NCI-H1417 treated with DMSO at 0.1 percent for 48 hours (cell line): ENCODE measurements at regions not wholly inside any gene's neighbourhood (a gene's known extent, or its start where the extent isn't known, plus 50 kb on each side); places are given as distances from the start of the nearest gene placed in this dataset.
A peak's percentile ranks its signal among the peaks of the same experiment; 100 is the strongest.

ENCODE experiments used
- DNase-seq: peaks from one replicate; lab custom pipeline; 2025; lab: John Stamatoyannopoulos, UW

DNA sequence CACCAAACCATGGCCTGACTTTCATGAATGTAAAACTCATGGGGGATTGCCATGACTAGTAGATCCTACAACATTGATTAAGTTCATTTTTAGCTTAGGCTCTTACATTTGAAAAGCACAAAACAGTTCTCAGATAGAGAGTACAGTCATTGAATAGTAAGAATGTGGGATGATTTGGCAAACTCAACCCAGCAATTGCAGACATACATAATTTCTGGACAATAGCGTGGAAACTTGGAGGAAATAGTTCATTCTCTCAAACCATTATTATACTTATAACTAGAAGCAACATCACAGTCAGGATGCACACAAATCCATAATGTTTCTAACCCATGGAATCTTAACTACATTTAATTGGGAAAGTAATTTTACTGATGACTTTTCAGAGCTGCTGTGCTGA is 598.2 kb downstream of the LMO4 start:
- DNase-seq, result no peak

DNA sequence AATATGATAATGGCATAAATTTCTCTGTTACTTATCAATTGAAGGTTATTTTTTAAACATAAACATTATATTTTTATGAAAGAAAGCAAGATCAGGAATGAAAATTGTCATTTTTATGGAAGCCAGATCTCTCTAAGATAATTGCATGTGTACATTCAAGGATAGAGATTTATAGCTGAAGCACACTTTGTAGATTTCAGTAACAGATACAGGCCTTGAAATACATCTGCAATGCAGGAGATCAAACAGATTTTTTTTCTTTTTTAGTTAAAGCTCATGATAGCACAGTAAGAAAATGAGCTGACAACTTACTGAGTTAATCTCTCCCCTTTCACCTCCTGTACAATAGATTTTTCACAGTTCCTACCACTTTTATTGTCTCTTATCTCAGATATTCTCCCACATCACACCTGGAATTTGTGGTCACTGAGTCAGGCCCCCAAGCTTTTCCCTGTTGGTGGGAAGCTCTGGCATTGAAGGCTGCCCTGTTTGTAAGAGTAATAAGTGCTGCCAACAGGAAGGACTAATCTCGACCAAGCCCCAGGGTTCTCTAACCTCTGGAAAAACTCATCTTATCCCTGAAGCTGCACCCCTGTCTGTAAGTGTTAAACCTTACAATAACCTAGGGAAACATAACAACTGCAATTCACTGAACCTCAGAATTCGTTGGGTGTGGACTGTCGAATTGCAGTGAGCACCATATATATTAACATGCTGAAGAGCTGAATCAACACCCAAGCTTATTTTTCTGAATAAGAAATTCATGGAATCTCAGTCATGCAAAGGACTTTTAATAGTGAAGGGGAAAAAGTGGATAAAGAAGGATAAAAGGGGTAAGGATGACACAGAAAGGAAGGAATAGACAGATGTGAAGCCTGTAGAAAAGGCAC is 599.0 kb downstream of the LMO4 start:
- no peak for DNase-seq

DNA sequence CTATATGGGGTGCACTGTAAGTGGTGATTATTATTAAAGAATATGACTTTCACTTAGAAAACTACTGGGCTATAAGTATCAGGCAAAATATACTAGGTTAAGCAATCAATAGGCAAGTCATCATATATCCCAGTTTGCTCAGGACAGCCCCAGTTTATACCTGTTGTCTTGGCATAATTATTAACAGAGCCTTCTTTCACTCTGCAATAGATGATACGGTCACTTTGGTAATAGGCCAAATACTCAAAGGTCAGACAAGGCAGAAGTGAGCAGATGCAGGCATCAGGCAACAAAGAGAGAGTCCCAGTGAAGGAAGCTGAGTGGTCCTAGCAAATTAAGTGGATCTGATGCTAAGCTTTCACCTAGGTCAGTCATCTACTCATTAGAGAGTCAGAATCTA is 599.9 kb downstream of the LMO4 start:
- no peak for DNase-seq

- DNase-seq, result no peak
Observed at GRCh38 chr1:87929906-87930305, 601.2 kb downstream of the LMO4 start.

GRCh38 chr1:87930796-87931195 is 602.1 kb downstream of the LMO4 start:
- DNase-seq, result no peak

DNA sequence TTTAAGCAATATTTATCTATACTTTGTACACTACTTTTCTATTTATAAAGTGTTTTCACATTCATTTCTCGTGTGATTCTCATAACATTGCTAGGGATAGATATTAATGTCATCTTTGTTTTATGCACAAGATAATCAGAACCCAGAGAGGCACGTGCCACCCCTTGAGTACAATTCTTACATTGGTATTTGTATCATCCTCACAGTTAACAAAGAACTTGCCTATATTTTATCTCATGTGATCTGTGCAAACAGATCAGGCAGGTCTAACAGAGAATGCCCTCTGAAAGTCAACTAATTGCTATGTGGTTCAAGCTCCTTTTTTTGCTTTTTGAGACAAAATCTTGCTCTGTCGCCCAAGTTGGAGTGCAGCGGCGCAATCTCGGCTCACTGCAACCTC is 604.5 kb downstream of the LMO4 start:
- no peak for DNase-seq

- no peak for DNase-seq
Observed at GRCh38 chr1:87935130-87935529, 606.5 kb downstream of the LMO4 start.

DNA sequence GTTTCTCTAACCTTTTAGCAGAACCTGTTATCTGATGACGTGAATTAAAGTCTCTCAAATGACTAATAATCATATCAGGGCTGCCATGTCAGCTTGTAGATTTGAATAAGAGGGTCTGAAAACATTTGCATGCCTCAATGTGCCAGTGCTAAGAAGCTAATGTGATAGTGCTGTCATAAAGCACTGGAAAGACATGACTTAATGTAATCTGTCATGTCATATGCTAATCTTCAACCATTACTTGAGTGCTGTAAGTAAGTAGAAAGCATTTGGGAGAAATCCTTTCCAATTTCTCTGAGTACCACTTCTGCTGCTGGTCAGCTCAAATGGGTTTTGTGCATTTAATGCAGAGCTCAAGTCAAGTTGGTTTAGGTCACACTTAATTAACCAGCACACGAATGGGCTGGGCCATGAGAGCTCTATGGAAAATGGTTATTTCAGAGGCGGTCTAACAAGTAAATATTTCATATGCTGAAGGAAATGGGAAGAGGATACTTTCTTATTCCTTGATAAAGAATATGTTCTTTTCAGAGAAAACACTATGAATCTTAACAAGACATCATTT is 609.2 kb downstream of the LMO4 start:
- DNase-seq, result no peak

- no peak for DNase-seq
Observed at GRCh38 chr1:87938631-87939030, 610.0 kb downstream of the LMO4 start.

DNA sequence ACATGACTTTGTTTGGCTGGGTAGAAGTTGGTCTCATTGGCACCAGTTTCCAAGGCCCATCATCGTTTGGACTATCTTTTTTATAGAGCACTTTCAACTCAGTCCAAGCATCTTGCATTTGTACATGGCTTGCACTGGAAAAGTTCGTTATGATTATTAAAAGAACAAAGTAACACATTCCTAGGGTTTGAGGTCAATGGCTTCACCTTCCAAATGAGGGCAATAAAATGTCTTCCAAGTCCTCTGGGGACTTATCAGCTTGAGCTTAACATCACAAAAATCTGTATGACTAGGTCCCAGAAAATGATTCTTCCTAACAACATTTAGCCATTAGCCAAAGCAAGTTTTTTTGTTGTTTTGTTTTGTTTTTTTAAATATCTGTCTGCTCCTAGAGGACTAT is 610.8 kb downstream of the LMO4 start:
- DNase-seq, result no peak

GRCh38 chr1:87940421-87940820 is 611.7 kb downstream of the LMO4 start:
- no peak for DNase-seq

GRCh38 chr1:87941337-87941946 is 612.8 kb downstream of the LMO4 start:
- no peak for DNase-seq

- DNase-seq, result no peak
Observed at GRCh38 chr1:87942165-87942564, 613.5 kb downstream of the LMO4 start.

DNA sequence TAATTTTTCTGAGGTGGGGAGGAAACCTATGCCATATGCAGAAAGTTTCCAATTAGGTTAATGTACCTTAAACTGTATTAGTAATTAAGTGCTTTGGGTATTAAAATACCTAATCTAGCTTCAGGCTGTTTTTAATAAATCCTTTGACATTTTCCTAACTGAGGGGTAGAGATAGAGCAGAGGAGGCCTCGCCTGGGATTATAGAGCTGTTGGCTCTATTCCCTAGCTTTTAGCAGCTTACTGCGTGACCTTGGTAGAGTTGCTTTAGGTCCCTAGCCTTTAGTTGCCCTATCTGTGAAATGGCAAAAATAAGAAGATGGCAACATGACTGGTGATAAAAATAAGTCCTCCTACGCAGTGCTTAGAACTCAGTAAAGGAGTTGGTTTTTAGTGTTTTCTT is 621.0 kb downstream of the LMO4 start:
- DNase-seq, result no peak

GRCh38 chr1:87950369-87950768 is 621.7 kb downstream of the LMO4 start:
- DNase-seq, result no peak

GRCh38 chr1:87951409-87951808 is 622.7 kb downstream of the LMO4 start:
- no peak for DNase-seq

- DNase-seq, result no peak
Observed at GRCh38 chr1:87951852-87952251, 623.2 kb downstream of the LMO4 start.

DNA sequence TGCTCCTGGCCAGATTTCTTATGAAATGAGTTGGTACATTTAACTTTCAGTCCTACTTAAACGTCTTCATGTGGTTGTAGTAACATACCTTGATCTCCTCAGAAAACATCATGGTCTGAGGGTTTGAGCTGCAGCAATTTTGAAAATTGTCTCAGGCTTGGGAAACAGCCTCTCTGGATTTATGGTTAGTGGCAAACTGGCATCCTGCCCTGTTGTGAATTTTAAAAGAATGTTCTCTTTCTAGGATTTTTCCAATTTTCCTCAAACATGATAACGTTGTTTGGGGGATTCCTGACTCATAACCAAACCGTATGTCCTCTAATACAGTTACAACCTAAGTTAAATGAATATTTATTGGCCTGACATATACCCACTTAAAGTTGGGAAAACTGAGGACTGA is 624.4 kb downstream of the LMO4 start:
- no peak for DNase-seq

GRCh38 chr1:87953732-87954344 is 625.2 kb downstream of the LMO4 start:
- DNase-seq, result peak; percentile 13

DNA sequence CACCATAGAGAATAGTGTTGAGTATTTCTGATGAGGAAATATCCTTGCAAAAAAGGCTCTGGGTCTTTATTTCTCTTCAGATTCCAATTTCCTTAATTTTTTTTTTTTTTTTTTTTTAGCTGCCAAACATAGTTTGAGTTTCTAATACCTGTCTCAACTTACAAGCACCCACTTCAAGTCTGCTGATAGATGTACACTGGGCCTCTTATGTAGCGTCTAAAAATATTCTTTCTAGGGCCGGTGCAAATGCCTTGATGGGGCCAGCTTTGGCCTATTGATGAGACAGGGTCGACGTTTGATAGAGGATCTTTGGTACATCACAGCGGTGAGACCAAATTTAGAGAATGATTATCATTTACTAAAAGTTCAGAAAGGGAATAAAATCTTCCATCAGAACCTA is 626.4 kb downstream of the LMO4 start:
- no peak for DNase-seq

DNA sequence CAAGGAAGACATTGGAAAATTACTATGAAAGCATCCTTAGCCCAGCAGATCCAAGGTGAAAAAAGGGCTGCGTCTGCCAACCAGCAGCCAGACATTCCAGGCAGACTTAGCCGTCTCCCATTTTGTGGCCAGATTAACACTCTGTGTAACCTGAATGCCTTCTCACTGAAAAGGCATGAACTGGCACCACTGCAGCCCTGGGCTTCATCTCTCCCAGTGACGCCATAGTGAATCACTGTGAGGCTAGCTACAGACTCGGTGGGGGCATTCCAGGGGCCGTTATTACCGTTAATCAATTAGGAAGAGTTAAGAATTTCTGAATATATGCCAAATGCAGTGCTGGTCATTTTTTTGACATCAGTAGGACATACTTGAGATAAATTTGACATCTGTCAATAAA is 627.4 kb downstream of the LMO4 start:
- DNase-seq, result no peak

GRCh38 chr1:87956750-87957149 is 628.1 kb downstream of the LMO4 start:
- DNase-seq, result no peak

- no peak for DNase-seq
Observed at GRCh38 chr1:87957331-87957730, 628.7 kb downstream of the LMO4 start.
